Right cardiac atrium (tissue), 5 donors: ENCODE measurements at regions not wholly inside any gene's neighbourhood (a gene's known extent, or its start where the extent isn't known, plus 50 kb on each side); places are given as distances from the start of the nearest gene placed in this dataset.
"Not testable (repeated sequence)": the region's sequence is repeated elsewhere in the genome, so short reads cannot be mapped to it uniquely, and the experiment has no call there.

ENCODE experiments used
- ATAC-seq, 2 donors: fragments of 200-7000 bp; cut with Tn5 transposase; one replicate each; pipeline versions ENCODE4 v1.8.0 to v1.9.1; 2020; ENCODE audit warnings: moderate library complexity in 2 of 2, mild to moderate bottlenecking in 1 of 2
- DNase-seq, 3 donors: peaks; one replicate each; pipeline ENCODE4 v3.0.0-alpha.2; 2020
- H3K27ac ChIP-seq: one replicate; pipeline ENCODE4 v1.5.1; 2013; ENCODE audit warnings: mild to moderate bottlenecking, low read length, control low read depth, moderate library complexity
- H3K27me3 ChIP-seq: one replicate; pipeline ENCODE4 v1.6.1; 2013; ENCODE audit not compliant: control insufficient read depth, insufficient read depth
- H3K4me1 ChIP-seq: one replicate; pipeline ENCODE4 v1.6.1; 2013; ENCODE audit warnings: low read length; ENCODE audit not compliant: control insufficient read depth, insufficient read depth
- H3K4me3 ChIP-seq: one replicate; pipeline ENCODE4 v1.5.1; 2013; ENCODE audit warnings: low read length, control low read depth
- H3K9me3 ChIP-seq: one replicate; pipeline ENCODE4 v1.6.1; 2013; ENCODE audit warnings: low read length; ENCODE audit not compliant: control insufficient read depth
- WGBS: extraction: QIAGEN DNeasy Blood & Tissue Kit; methylation state at CpG from one replicate; pipeline ENCODE4 v1.1.7; 2013; 5-methylcytosine and 5-hydroxymethylcytosine counted together
- intact Hi-C, 4 donors: fragments of 100-400 bp; cut with DNase I; formaldehyde crosslinking; loops; one replicate each; pipeline versions ENCODE4 v1.11.0 to v1.14.0; 2022 to 2023
- donor health status: healthy with polysubstance abuse.
- donor health status: DM: no; HTN: yes; CAD: no.
- donor health status: DM: no; HTN: no; CAD: no.
- donor health status: DM: no; HTN: yes; CAD: no; lungs with severe emphysema.
- donor health status: DM: yes; HTN: yes; CAD: no.

DNA sequence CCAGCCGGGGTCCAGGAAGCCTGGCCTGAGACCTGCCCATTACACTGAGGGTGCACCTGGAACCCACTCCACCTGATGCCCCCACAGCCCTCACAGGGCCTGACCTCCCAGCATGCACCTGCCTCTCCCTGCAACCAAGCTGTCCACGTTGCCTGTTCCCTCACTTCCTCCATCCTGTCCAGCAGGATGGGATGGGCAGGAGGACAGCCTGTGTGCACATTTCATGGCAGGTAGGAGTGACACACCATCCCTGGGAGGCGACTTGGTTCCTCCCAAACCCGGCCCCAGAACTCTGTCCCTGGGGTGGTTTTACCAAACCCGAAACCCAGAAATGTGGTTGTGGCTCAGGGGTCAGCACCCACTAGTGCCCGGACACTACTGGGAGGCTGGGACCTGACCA is 203.8 kb upstream of the ZNF519 start:
- ATAC-seq, intact Hi-C loops, DNase-seq, H3K4me3 ChIP-seq, H3K4me1 ChIP-seq, H3K27me3 ChIP-seq, H3K9me3 ChIP-seq, H3K27ac ChIP-seq: not testable (repeated sequence)
- WGBS = 79% methylated on average over 6 of the region's 6 CpGs

DNA sequence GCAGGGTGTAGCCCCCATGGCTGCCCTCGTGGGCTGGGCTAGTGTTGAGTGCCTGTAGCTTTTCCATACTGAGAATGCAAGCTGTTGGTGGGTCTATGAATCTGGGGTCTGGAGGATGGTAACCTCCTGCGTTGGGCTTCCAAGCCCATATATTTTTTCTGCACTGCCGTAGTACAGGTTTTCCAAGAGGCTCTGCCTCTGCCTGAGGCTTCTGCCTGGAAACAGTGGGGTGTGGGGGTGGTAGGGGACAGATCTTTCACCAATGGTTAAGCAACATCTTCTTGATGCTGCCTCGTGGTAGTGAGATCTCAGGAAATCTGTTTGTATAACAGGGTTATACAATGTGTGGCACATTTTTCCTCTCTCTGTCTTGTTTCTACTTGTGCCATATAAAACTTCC is 189.0 kb upstream of the ZNF519 start:
- H3K27me3 ChIP-seq, intact Hi-C loops: not testable (repeated sequence)

DNA sequence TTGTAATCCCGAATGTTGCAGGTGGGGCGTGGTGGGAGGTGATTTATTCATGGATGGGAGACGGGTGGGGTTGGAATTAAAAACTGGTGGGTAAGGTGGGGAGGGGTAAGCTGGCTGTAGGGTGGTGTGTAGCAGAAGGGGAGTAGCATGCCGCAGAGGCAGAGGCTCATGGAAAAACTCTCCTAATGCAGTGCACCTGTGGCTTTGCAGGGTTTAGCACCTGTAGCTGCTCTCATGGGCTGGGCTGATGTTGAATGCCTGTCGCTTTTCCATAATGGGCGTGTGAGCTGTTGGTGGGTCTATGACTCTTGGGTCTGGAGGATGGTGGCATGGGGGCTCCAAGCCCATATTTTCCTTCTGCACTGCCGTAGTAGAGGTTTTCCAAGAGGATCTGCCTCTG is 169.0 kb upstream of the ZNF519 start:
- WGBS = 83% methylated on average over 7 of the region's 7 CpGs
- H3K27me3 ChIP-seq, DNase-seq, intact Hi-C loops, H3K27ac ChIP-seq, H3K4me1 ChIP-seq, H3K9me3 ChIP-seq, ATAC-seq, H3K4me3 ChIP-seq: not testable (repeated sequence)

More for the DNA sequence above, 189.0 kb upstream of the ZNF519 start:
- not testable (repeated sequence) for H3K4me3 ChIP-seq, ATAC-seq, H3K27ac ChIP-seq, H3K4me1 ChIP-seq, H3K9me3 ChIP-seq, DNase-seq
- WGBS = 66% methylated on average over 4 of the region's 4 CpGs

DNA sequence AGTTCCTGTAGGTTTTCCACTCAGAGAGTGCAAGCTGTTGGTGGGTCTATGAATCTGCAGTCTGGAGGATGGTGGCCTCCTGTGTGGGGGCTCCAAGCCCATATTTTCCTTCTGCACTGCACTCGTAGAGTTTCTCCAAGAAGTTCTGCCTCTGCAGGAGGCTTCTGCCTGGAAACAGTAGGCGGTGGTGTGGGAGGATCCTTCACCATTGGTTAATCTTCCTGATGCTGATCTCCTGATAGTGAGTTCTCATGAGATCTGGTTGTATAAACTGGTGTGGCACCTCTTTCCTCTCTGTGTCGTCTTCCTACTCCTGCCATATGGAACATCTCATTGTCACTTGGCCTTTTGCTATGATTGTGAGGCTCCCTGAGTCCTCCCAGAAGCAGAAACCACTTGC is 162.8 kb upstream of the ZNF519 start:
- H3K4me3 ChIP-seq, DNase-seq, H3K27ac ChIP-seq, H3K27me3 ChIP-seq, ATAC-seq, intact Hi-C loops, H3K4me1 ChIP-seq, H3K9me3 ChIP-seq: not testable (repeated sequence)
- WGBS = 50% methylated on average over 3 of the region's 3 CpGs

DNA sequence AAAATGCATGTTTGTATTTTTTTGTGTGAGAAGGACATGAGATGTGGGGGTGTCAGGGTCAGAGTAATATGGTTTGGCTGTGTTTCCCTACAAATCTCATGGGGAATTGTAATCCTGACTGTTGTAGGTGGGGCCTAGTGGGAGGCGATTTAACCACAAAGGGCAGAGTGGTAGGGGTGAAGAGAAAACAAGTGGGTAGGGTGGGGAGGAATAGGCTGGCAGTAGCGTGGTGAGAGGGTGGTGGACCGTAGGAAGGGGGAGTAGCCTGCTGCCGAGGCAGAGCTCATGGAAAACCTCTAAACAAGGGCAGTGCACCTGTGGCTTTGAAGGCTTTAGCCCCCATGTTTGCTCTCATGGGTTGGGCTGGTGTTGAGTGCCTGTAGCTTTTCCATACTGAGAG is 152.8 kb upstream of the ZNF519 start:
- no peak for ATAC-seq
- no peak overlapping the region for H3K4me3 ChIP-seq
- no peak overlapping the region for H3K27ac ChIP-seq
- intact Hi-C loops = no loop called here
- 74% methylated on average over 4 of the region's 4 CpGs for WGBS
- H3K9me3 ChIP-seq = no peaks in the 10 kb centered on the region
- DNase-seq = no peak
- H3K4me1 ChIP-seq = no peaks in the 10 kb centered on the region
- H3K27me3 ChIP-seq = no peaks in the 10 kb centered on the region

DNA sequence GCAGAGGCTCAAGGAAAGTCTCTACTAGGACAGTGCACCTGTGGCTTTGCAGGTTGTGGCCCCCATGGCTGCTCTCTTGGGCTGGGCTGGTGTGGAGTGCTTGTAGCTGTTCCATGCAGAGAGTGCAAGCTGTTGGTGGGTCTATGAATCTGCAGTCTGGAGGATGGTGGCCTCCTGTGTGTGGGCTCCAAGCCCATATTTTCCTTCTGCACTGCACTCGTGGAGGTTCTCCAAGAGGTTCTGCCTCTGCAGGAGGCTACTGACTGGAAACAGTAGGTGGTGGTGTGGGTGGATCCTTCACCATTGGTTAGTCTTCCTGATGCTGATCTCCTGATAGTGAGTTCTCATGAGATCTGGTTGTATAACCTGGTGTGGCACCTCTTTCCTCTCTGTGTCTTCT is 143.2 kb upstream of the ZNF519 start:
- ATAC-seq, H3K27me3 ChIP-seq, intact Hi-C loops, H3K4me3 ChIP-seq, H3K4me1 ChIP-seq, H3K27ac ChIP-seq, DNase-seq, H3K9me3 ChIP-seq: not testable (repeated sequence)
- 61% methylated on average over 1 of the region's 1 CpG for WGBS

DNA sequence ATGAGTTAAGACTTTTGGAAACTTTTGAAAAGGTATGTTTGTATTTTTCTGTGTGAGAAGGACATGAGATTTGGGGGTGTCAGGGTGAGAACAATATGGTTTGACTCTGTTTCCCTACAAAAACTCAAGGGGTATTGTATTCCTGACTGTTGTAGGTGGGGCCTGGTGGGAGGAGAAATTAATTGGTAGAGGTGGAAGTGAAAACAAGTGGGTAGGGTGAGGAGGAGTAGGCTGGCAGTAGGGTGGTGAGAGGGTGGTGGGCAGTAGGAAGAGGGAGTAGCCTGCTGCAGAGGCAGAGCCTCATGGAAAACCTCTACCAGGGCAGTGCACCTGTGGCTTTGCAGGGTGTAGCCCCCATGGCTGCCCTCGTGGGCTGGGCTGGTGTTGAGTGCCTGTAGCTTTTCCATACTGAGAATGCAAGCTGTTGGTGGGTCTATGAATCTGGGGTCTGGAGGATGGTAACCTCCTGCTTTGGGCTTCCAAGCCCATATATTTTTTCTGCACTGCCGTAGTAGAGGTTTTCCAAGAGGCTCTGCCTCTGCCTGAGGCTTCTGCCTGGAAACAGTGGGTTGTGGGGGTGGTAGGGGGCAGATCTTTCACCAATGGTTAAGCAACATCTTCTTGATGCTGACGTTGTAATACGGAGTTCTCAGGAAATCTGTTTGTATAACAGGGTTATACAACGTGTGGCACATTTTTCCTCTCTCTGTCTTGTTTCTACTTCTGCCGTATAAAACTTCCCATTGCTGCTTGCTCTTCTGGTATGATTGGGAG is 133.6 kb upstream of the ZNF519 start:
- DNase-seq, H3K27ac ChIP-seq, H3K9me3 ChIP-seq, ATAC-seq, intact Hi-C loops, H3K27me3 ChIP-seq, H3K4me1 ChIP-seq, H3K4me3 ChIP-seq: not testable (repeated sequence)
- WGBS = 59% methylated on average over 6 of the region's 6 CpGs

DNA sequence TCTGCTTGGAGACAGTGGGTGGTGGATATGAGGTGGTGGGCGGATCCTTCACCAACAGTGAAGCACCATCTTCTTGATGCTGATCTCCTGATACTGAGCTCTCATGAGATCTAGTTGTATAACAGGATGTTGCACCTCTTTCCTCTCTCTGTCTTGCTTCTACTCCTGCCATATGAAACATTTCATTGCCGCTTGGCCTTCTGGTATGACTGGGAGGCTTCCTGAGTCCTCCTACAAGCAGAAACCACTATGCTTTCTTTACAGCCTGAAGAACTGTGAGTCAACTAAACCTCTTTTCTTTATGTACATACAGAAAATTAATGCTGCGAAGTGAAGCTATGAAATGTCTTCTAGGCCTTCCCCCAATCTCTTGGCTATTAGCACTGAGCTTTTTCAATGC is 130.6 kb upstream of the ZNF519 start:
- H3K27ac ChIP-seq, H3K9me3 ChIP-seq, H3K4me3 ChIP-seq, ATAC-seq, intact Hi-C loops, H3K27me3 ChIP-seq, DNase-seq, H3K4me1 ChIP-seq: not testable (repeated sequence)
- 79% methylated on average over 3 of the region's 3 CpGs for WGBS

DNA sequence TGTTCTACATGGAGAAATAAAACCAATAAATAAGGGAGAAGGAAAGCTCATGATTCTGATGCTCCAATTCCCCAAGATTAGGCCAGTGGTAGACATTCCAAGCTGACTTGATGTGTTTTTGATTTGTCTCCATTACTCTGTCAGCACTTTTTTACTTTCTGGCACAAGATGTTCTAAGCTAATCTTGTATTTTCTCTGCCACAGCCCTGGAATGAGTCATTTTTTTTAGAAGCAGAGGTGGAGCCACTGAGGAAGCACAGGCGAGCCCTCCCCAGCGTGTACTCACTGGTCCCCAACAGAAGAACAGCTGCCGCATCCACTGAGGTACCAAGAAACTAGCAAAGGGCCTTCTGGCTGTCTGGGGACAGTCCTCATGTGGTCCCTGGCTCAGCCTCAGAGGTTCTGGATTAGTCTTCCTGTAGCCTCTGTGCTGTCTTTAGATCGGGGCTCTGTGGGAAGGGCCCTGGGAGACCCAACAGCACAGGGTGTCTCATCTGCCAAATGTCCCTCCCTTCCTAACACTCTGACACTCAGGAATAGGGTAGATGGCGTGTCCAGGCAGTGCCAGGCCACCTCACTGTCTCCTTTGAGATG is 117.9 kb upstream of the ZNF519 start:
- intact Hi-C loops, ATAC-seq, DNase-seq, H3K9me3 ChIP-seq, H3K27ac ChIP-seq, H3K4me1 ChIP-seq, H3K27me3 ChIP-seq, H3K4me3 ChIP-seq: not testable (repeated sequence)
- WGBS = 46% methylated on average over 5 of the region's 5 CpGs

DNA sequence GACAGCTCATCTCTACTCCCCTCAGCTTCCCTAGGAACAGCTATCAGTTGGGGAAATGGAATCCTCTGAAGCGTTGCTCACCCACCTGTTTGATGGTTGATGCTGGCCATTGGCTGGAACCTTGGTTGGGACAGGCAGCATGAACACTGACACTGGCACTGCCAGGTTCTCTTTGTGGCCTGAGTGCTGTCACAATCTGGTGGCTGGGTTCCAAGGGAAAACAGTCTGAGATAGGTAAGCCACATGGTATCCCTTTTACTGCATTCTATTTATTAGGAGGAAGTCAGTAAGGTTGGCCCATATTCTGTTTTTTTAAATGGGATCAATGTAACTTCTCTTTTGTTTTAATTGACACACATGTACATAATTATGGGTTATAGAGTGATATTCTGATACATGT is 107.0 kb upstream of the ZNF519 start:
- 72% methylated on average over 1 of the region's 1 CpG for WGBS
- H3K9me3 ChIP-seq, ATAC-seq: not testable (repeated sequence)

DNA sequence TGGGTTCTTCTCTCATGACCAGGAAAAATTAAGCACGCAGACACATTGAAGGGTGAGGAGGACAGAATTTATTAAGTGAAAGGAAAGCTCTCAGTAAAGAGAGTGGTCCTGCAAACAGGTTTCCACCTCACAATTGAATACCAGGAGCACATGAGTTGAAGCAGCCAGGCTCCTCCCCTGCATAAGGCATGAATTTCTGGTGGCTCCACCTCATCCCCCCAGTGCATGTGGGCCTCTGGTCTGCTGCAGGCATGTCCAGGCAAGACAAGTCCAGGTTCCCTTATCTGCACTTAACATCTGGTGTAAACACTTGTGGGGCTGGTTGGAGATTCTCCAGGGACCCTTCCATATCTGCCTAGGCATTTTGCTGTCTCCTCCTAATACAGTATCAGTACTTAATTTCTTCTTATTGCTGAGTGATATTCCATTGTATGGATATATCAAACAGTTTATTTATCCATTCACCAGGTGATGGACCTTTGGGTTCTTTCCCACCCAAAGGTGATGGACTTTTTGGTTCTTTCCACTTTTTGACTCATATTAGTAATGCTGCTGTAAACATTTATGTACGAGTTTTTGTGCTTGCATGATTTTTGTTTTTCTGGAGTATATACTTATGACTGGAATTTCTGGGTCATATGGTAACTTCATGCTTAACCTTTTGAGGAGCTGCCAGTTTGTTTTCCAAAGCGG is 104.3 kb upstream of the ZNF519 start:
- H3K4me3 ChIP-seq, H3K27me3 ChIP-seq, intact Hi-C loops: not testable (repeated sequence)

More for the DNA sequence above, 107.0 kb upstream of the ZNF519 start:
- H3K27me3 ChIP-seq, H3K27ac ChIP-seq, H3K4me1 ChIP-seq, DNase-seq, intact Hi-C loops, H3K4me3 ChIP-seq: not testable (repeated sequence)

More for the DNA sequence above, 104.3 kb upstream of the ZNF519 start:
- not testable (repeated sequence) for H3K9me3 ChIP-seq, H3K4me1 ChIP-seq, ATAC-seq, DNase-seq, H3K27ac ChIP-seq
- 57% methylated on average over 3 of the region's 3 CpGs for whole genome bisulfite sequencing
